SK-N-SH (cell line): ENCODE measurements at regions not wholly inside any gene's neighbourhood (a gene's known extent, or its start where the extent isn't known, plus 50 kb on each side); places are given as distances from the start of the nearest gene placed in this dataset.

Experiments used
- CHD2 ChIP-seq: fragments of 150-350 bp; IDR thresholded peaks from 2 replicates; pipeline ENCODE4 v1.6.1; 2018; ENCODE audit warnings: low read length; ENCODE audit not compliant: partially characterized antibody
- EP300 ChIP-seq, 2 experiments: IDR thresholded peaks; 2 replicates each; pipeline versions ENCODE4 v1.4.0 to v1.6.1; 2012; ENCODE audit warnings: borderline replicate concordance in 1 of 2, low read depth in 1 of 2, low read length in 1 of 2
- MAX ChIP-seq: IDR thresholded peaks from 2 replicates; pipeline ENCODE4 v1.4.0; 2012; ENCODE audit warnings: low read depth
- MEF2A ChIP-seq: IDR thresholded peaks from 2 replicates; pipeline ENCODE4 v1.4.0; 2012; ENCODE audit warnings: low read depth, borderline replicate concordance
- NRF1 ChIP-seq: IDR thresholded peaks from 2 replicates; pipeline ENCODE4 v1.6.1; 2012; ENCODE audit warnings: low read depth, mild to moderate bottlenecking, low read length
- POLR2AphosphoS5 ChIP-seq: IDR thresholded peaks from 2 replicates; pipeline ENCODE4 v1.6.1; 2012; ENCODE audit warnings: low read depth, low read length
- RAD21 ChIP-seq: IDR thresholded peaks from 2 replicates; pipeline ENCODE4 v1.6.1; 2012; ENCODE audit warnings: mild to moderate bottlenecking, low read length
- RFX5 ChIP-seq: IDR thresholded peaks from 2 replicates; pipeline ENCODE4 v1.6.1; 2012; ENCODE audit warnings: mild to moderate bottlenecking, improper control_type of control experiment, low read length
- TEAD4 ChIP-seq: IDR thresholded peaks from 2 replicates; pipeline ENCODE4 v1.4.0; 2012; ENCODE audit warnings: mild to moderate bottlenecking, borderline replicate concordance; ENCODE audit not compliant: insufficient read depth
- YY1 ChIP-seq: IDR thresholded peaks from 2 replicates; pipeline ENCODE4 v1.4.0; 2012; ENCODE audit warnings: low read depth, mild to moderate bottlenecking
- TF ChIP-seq, protein P1 (sequence below): fragments of 200-600 bp; sonication (generic); IDR thresholded peaks from 2 replicates; pipeline ENCODE4 v1.6.1; 2017; ENCODE audit warnings: antibody characterized with exemption, mild to moderate bottlenecking, moderate library complexity
- TF ChIP-seq, protein P2 (sequence below): IDR thresholded peaks from 2 replicates; pipeline ENCODE4 v1.6.1; 2012; ENCODE audit warnings: mild to moderate bottlenecking, low read depth, low read length, moderate library complexity

DNA sequence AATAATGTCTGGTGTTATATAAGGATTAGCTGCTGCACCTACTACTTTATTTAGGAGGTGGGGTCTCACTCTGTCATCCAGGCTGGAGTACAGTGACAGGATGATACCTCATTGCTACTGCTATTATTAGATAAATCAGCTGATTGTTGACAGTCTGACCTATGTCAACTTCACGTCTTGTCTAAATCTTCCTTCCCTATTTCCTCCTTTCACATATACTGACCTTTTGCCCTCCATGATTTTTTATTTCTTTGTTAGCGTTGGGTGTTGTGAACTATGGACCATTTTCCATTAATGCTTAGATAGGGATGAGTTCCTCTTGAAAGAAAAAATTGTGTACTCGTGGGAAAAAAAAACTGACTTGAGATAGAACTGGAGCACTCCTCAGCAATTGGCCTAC, 109.9 kb upstream of the BEND6 start:
- TF ChIP-seq, protein P1, sequence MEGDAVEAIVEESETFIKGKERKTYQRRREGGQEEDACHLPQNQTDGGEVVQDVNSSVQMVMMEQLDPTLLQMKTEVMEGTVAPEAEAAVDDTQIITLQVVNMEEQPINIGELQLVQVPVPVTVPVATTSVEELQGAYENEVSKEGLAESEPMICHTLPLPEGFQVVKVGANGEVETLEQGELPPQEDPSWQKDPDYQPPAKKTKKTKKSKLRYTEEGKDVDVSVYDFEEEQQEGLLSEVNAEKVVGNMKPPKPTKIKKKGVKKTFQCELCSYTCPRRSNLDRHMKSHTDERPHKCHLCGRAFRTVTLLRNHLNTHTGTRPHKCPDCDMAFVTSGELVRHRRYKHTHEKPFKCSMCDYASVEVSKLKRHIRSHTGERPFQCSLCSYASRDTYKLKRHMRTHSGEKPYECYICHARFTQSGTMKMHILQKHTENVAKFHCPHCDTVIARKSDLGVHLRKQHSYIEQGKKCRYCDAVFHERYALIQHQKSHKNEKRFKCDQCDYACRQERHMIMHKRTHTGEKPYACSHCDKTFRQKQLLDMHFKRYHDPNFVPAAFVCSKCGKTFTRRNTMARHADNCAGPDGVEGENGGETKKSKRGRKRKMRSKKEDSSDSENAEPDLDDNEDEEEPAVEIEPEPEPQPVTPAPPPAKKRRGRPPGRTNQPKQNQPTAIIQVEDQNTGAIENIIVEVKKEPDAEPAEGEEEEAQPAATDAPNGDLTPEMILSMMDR = no peak
- no peak for TF ChIP-seq EP300 (IDR thresholded peaks at IDR 0.05; ENCODE audit: borderline replicate concordance in 1 of 2, low read depth in 1 of 2, low read length in 1 of 2)
- no peak for TF ChIP-seq RAD21
- no peak for TF ChIP-seq RFX5
- TF ChIP-seq CHD2 = no peak
- no peak for TF ChIP-seq MEF2A
- TF ChIP-seq TEAD4 = no peak
- TF ChIP-seq MAX = no peak
- TF ChIP-seq NRF1 = no peak
- TF ChIP-seq POLR2AphosphoS5 = no peak
- TF ChIP-seq, protein P2, sequence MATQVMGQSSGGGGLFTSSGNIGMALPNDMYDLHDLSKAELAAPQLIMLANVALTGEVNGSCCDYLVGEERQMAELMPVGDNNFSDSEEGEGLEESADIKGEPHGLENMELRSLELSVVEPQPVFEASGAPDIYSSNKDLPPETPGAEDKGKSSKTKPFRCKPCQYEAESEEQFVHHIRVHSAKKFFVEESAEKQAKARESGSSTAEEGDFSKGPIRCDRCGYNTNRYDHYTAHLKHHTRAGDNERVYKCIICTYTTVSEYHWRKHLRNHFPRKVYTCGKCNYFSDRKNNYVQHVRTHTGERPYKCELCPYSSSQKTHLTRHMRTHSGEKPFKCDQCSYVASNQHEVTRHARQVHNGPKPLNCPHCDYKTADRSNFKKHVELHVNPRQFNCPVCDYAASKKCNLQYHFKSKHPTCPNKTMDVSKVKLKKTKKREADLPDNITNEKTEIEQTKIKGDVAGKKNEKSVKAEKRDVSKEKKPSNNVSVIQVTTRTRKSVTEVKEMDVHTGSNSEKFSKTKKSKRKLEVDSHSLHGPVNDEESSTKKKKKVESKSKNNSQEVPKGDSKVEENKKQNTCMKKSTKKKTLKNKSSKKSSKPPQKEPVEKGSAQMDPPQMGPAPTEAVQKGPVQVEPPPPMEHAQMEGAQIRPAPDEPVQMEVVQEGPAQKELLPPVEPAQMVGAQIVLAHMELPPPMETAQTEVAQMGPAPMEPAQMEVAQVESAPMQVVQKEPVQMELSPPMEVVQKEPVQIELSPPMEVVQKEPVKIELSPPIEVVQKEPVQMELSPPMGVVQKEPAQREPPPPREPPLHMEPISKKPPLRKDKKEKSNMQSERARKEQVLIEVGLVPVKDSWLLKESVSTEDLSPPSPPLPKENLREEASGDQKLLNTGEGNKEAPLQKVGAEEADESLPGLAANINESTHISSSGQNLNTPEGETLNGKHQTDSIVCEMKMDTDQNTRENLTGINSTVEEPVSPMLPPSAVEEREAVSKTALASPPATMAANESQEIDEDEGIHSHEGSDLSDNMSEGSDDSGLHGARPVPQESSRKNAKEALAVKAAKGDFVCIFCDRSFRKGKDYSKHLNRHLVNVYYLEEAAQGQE = no peak
- TF ChIP-seq YY1 = no peak
